Muscle of back (tissue), 3 donors: ENCODE measurements at regions not wholly inside any gene's neighbourhood (a gene's known extent, or its start where the extent isn't known, plus 50 kb on each side); places are given as distances from the start of the nearest gene placed in this dataset.
"Not testable (repeated sequence)": the region's sequence is repeated elsewhere in the genome, so short reads cannot be mapped to it uniquely, and the experiment has no call there.

Experiments used
- DNase-seq, 3 donors: peaks; one replicate each; pipeline versions ENCODE4 v3.0.0 to v3.0.0-alpha.2; 2013

DNA sequence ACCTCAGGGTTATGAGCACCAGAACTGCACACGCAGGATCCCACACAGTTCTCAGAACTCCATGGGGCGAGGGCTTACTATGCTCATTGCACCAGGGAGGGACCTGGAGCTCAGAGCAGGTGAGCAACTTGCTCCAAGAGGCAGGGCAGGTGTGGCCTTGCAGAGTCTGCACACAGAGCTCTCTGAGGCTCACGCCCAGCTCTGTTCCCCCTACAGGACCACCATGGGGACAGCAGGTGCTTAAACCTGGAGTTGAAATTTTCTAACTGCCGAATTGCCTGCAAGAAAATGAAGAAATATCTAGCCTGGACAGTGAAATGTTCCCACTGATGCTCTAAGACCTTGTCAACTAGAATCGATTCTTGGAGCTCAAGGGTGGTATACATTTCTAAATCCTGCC lies 49.9 kb upstream of the MSMB start:
- DNase-seq, result not testable (repeated sequence)

DNA sequence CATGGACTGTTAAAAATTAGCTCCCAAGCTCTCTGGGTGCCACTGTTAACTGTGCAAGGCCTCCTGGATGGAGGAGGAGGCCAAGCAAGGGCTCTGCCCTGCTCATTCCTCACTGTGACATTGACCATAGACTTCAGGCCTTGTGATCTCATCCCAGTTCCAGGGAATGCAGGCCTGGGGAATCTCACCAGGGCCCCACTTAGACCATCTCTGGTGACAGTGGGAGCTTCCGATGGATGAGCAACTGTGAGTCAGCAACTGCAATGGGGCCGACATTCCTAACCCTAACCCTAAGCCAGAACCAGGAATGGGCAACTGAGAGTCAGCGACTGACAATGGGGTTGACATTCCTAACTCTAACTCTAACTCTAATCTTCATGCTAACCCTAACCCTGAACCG lies 50.4 kb upstream of the MSMB start:
- DNase-seq, result no peak

DNA sequence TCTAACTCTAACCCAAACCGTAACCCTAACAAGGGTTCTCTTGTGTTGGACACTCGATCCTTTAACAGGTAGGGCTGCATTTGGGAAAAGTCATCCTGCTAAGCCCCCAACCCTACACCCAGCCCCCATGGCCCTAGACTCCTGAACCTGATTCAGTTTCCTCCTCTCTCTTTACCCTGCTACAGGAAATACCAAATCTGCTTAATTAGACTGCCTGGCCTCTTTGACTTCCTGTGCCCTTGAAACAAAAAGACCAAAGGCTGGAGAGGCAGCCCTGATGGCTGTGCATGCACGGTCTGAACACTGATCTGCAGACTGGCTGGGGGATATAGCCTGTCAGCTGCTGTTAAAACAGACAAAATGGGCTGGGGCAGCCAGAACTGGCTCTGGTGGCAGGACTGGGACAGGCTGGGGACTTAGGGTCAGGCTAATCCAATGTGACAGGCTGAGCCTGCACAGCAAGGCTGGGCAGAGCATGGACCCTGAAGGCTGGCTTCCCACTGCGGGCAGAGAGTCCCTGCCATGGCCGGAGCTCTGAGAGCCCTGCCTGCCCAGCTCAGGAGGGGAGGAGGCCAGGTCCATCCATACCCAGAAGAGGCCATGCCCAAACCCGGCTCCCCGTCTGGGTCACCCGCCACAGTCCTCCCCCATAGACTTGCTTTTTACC lies 51.0 kb upstream of the MSMB start:
- no peak for DNase-seq

DNA sequence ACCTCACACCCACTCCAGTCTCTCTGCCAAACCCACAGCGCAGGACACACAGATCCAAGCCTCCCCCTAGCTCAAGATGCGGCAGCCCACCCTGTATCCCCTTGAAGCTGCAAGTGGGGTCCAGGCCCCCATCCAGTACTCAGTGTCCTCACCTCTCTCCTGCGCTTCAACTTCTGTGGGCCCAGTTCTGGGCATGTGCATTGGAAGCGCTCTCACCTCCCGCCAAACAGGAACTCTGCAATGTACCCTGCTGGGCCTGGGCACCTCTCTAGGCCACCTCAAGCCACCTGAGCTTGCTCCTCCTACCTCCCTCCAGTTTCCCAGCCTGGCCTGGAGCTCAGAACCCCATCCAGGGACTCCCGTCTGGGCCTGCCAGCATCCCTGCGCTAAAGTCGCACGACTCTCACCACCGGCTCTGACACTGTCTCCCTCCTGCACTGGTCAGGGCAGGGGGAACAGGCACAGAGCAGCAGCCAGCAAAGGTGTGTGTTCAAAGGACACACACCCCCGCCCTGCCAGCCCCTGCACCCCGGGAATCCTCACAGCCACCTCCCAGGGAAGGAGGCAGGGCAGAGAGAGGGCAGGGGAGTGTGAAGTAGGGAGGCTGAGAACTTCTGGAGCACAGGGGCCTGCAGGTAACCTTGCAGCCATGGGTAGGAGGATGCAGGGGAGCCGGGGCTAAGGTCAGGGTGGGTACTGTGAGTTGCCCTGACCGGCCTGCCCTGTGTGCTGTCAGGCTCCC lies 51.7 kb upstream of the MSMB start:
- DNase-seq, result no peak

- DNase-seq, result no peak
These were observed 52.3 kb upstream of the MSMB start for GRCh38 chr10:46098386-46098785.

- not testable (repeated sequence) for DNase-seq
These were observed 52.9 kb upstream of the MSMB start for GRCh38 chr10:46098925-46099324.

DNA sequence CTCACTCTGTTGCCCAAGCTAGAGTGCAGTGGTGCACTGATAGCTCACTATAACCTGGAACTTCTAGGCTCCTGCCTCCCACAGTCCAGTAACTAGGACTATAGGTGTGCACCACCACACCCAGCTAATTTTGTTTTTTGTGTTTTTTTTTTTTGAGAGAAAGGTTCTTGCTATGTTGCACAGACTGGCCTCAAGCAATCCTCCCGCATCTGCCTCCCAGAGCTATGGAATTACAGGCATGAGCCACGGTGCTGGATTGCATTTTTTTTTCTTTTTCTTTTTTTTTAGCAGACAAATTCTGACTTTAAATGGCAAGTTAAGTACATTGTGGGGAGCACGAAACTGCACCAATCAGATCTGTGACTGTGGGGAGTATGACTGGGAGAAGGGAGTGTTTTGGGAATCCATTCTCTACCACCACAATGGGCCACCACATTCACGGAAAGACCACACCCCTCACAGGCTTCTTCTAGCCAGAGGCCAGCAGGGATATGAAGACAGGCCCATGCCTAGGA lies 58.1 kb upstream of the MSMB start:
- DNase-seq, result no peak

GRCh38 chr10:46105416-46105815 lies 59.3 kb upstream of the MSMB start:
- not testable (repeated sequence) for DNase-seq

DNA sequence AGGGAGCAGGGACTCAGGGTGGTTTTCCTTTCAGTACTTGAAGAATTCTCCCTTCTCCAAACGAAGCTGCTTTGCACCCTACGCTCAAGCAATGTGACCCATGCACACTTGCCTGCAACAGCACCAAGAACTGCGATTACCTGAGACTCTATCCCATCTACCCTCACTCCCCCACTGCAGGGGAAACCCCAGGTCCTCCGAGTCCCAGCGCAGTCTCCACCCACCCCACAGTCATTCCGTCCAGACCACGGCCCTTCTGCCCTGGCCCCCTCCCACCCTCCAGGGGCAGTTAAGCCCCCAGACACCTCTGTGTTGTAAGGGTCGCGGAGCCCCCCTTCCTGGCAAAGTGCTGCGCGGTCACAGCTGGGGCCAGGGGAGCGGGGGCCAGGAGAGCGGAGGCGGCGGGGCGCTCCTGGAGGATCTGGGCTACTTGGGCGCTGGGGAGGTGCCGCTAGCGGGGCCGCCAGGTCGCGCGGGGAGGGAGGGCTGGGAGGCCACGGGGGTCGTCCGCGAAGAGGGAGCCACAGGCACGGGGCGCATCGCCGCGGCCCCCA lies 59.9 kb upstream of the MSMB start:
- DNase-seq, result peak in 1 of 3 donors; percentile 5

DNA sequence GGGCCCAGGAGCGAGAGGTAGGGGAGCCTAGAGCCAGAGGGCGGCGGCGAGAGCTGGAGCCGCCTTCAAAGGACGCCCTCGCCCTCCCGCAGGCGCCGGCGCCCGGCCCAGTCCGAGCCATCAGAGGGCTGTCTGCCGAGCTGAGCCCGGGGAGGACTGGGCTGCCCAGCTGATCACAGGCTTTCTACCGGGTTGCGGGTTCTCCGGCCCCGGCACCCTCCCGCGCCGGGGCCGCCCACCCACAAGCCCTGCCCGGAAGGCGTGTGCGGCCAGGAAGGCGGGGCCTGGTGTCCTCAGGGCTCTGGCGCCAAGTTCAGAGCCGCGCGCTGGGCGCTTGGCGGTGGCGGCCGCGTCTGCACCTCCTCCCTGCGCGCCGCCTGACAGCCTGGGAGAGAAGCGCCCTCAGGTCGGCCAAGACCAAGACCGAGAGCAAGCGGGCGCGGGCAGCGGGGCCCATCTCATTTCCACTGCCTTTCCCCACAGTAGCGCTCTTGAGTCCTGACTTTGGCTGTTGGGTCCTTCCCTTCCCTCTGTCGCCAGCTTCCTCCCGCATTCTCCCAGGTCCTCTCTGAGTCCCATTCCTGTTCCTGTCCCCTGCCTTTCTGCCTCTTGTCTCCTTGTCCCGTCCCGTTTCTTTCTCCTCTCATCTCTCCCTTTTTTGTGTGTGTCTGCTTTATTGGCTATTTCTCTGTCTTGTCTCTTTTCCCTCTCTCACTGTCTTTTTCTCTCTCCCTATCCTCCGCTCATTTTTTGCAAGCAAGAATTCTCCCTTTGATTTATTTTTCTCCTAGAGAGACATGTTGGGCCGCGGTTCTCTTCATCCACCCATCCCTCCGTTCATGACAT lies 60.6 kb upstream of the MSMB start:
- DNase-seq, result peak; percentile 23 to 81 (median 44)

DNA sequence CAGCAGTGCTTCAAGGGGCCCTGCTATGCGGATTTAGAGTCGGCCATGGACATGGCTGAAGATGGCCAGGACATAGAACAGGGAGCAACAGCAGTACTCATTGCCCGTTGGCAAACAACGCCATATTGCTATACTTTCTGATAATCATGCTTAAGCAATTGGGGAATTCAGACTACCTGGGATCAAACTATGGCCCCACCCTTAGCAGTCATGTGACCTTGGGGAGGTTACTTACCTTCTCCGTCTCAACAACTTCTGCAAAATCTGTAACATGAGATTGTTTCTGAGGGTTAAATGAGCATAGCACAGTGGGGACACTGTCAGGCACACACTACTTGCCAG lies 62.1 kb upstream of the MSMB start:
- DNase-seq, result not testable (repeated sequence)

- DNase-seq, result not testable (repeated sequence)
These were observed 108.2 kb upstream of the MSMB start for GRCh38 chr10:46154271-46154670.

DNA sequence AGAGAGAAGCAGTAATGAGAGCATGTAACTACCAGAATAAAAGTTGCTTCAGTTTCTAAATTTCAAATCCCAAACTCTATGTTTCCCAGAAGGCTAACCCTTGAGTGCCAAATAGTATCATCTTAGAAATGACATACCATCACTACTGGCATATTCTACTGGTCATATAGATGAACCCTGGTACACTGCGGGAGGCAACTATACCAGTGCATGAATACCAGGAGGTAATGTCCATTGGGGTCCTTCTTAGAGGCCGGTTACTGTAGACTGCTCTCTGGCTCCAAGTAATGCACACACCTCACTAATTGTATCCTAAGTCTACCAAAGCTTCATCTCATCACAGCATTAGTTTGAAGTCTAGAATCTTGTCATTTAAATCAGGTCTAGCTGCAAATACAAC lies 108.6 kb upstream of the MSMB start:
- not testable (repeated sequence) for DNase-seq

DNA sequence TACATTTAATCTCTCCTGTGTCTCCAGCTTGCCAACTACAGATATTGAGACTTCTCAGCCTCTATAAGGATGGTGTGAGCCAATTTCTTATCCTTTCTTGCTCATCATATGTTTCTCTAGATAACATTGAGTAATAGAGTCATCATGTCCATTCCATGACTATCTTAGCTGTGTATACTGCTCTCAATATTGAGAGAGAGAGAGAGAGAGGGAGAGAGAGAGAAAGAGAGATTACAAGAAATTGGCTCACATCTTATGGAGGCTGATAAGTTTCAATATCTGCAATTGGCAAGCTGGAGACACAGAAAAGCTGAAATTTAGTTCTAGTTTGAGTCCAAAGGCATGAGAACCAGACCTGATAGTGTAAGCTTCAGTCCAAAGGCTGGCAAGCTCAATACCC lies 110.8 kb upstream of the MSMB start:
- not testable (repeated sequence) for DNase-seq

DNA sequence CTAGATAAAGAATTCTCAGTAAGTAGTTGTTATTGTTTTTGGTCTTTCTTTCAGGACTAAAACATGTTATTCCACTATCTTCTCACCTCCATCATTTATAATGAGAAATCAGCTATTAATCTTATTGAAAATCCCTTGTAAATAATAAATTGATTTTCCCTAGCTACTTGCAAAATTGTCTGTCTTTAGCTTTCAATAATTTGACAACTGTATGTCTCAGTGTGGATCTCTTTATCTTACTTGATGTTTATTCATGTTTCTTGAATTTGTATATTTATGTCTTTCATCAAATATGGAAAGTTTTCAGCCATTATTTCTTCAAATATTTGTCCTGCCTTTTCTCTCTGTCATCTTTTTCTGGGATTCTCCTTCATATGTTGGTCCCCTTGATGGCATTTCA lies 117.1 kb upstream of the ANTXRL start:
- DNase-seq, result no peak

DNA sequence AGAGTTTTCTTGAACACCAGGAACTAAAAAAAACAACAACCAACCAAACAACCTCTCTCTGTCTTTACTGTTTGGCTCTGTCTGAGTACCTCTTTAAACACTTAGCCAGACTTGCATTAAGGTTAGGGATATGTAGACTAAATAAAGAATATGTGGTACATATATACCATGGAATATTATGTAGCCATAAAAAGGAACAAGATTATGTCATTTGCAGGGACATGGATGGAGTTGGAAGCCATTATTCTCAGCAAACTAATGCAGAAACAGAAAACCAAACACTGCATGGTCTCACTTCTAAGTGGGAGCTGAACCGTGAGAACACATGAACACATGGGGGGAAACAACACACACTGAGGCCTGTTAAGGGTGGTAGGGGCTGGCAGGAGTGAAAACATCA lies 116.0 kb upstream of the ANTXRL start:
- DNase-seq, result no peak

- DNase-seq, result no peak
These were observed 115.1 kb upstream of the ANTXRL start for GRCh38 chr10:46171661-46172060.

- no peak for DNase-seq
These were observed 111.5 kb upstream of the ANTXRL start for GRCh38 chr10:46175296-46175695.

DNA sequence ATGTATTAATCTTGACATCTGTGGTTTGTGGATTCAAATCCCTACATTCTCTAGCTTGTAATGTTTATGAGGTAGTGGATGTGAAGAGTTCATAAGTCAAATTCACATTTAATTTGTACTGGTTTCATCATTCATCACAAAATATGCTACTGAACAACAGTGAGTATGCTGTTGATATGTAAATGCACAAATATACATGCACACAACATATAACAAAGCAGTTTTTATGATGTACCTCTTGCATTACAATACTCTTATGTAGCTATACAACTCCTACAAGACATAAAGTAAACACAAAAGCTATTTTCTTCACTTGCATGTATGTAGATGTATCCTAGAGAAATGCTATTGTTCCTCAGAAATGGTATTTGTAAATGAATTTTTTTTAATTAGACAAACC lies 111.0 kb upstream of the ANTXRL start:
- DNase-seq, result no peak

DNA sequence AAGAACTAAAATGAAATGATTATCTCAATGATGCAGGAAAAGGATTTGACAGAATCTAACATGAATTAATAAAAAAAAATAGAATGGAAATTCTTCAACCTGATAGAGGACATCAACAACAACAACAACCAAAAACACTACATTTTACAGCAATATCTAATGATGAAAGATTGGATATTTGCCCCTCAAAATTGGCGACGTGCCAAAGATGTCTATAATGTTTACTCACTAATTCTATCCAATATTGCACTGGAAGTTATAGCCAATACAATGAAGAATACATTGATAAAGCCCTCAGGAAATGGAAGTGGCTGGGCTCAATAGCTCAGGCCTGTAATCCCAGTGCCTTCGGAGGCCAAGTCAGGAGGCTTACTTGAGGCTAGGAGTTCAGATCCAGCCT lies 99.4 kb upstream of the ANTXRL start:
- not testable (repeated sequence) for DNase-seq

DNA sequence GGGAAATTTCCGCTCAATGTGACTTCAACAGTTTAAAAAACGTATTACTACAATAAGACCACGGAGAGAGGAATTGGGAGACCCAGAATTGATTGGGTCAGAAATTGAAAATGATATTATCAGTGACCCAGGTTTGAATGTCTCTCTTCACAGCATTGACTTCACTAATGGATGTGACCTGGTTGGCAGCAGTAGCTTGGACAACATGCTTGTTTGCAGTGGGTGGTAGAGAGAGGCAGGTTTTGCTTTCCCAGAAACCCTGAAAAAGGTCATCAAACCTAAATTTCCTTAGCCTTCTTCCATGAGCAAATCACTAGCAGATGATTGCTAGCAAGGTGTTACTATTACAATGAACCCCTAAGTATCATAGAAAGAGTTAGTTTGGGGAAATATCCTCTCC lies 89.7 kb upstream of the ANTXRL start:
- DNase-seq, result no peak

DNA sequence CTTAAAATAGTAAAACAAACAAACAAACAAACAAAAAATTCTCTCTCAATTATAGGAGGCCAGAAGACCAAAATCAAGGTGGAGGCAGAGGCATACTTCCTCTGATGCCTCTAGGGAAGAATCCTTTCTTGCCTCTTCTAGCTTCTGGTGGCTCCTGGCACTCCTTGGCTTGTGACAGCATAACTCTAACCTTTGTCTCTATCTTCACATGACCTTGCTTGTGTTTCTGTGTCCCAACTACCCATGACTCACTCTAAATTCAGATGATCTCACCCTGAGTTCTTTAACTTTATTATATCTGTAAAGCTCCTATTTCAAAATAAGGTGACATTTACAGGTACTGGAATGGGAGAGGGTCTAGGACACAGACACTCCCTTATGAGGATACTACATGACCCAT lies 88.3 kb upstream of the ANTXRL start:
- DNase-seq, result no peak
